ENCODE measurements at regions not wholly inside any gene's neighbourhood (a gene's known extent, or its start where the extent isn't known, plus 50 kb on each side); places are given as distances from the start of the nearest gene placed in this dataset.

DNA sequence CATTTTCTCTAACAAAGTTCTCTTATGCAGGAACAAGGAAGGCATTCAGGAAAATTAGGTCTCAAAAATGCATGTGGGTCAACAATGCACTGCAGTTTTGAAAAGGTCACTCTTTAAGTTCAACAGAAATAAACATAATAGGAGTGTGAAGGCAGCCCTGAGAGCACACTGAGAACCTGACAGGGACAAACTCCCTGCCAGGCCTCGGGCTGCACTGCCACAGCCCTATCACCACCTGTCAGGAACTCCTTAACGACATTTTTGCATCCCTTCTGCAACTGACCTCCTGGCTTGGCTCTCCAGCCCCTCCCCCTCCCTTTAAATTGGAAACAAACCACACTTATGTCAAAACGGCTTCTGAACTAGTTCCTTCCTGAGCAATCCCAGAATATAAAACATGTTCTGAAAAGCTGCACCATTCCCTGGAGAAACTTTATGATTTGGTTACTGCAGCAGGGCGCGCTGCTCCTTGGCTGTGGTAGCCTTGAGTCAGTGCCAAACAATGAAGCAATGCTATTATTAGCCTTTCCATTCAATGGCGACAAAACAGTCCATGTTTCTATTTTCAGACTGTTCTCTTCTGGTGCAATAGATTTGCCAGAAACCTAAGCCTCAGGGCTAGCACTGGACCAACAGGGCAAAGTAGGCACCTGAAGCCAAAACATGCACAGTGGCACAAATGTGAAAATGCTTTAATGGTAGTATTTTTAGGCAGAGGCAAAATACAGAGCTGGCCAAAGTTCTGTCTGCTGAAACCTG is 160.1 kb upstream of the ZNF608 start:
- Histone ChIP-seq H3K4me1 (ENCODE audit: control insufficient read depth in 2 of 2, insufficient read depth in 2 of 2, low read length in 2 of 2) (no peaks in the 10 kb centered on the region), H3K27me3 (ENCODE audit: control insufficient read depth in 2 of 2, insufficient read depth in 2 of 2, low read length in 2 of 2) (no peaks in the 10 kb centered on the region), H3K27ac (ENCODE audit: low read depth, low read length) (no peak overlapping the region), H3K4me3 (ENCODE audit: low read length) (no peak overlapping the region), H3K36me3 (ENCODE audit: control insufficient read depth in 2 of 3, insufficient read depth in 3 of 3, low read length in 3 of 3) (no peaks in the 10 kb centered on the region), H3K9me3 (ENCODE audit: control insufficient read depth in 2 of 3, low read length in 3 of 3) (no peaks in the 10 kb centered on the region)
- Mint-ChIP-seq H3K27ac (no peak overlapping the region), H3K9me3 (peaks cover 0 to 3% (median 0%) of the 10 kb centered on the region in 11 donors), H3K4me1 (peaks cover 0 to 13% (median 0%) of the 10 kb centered on the region in 7 donors), H3K27me3 (peaks cover 0 to 4% (median 0%) of the 10 kb centered on the region in 5 donors), H3K4me3 (no peak overlapping the region), H3K36me3 (no peaks in the 10 kb centered on the region)
- POLR2A ChIA-PET, result no interaction called here
- CTCF ChIA-PET, result no interaction called here
- DNase-seq (no peak), ATAC-seq (no peak)
- intact Hi-C loops (cut with micrococcal nuclease), result no loop called here

DNA sequence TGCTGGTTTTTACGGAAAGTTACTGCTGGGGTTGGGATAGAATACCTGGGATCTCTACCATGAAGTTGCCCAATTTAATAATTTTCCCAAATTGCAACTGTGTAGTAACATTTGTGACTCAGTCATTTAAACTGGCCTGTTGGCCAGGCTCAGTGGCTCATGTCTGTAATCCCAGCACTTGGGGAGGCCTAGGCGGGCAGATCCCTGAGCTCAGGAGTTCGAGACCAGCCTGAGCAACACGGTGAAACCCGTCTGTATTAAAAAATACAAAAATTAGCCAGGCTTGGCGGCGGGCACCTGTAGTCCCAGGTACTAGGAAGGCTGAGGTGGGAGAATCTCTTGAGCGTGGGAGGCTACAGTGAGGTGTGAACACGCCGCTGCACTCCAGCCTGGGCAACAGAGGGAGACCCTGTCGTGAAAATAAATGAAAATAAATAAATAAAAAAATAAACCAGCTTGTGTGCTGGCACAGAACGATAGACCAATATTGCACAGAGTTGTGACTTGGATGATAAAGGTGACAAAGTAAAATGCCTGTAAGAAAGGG is 160.7 kb upstream of the ZNF608 start:
- Histone ChIP-seq H3K4me1 (ENCODE audit: control insufficient read depth in 2 of 2, insufficient read depth in 2 of 2, low read length in 2 of 2) (no peaks in the 10 kb centered on the region), H3K27ac (ENCODE audit: low read depth, low read length) (no peak overlapping the region), H3K36me3 (ENCODE audit: control insufficient read depth in 2 of 3, insufficient read depth in 3 of 3, low read length in 3 of 3) (no peaks in the 10 kb centered on the region), H3K27me3 (ENCODE audit: control insufficient read depth in 2 of 2, insufficient read depth in 2 of 2, low read length in 2 of 2) (no peaks in the 10 kb centered on the region), H3K9me3 (ENCODE audit: control insufficient read depth in 2 of 3, low read length in 3 of 3) (no peaks in the 10 kb centered on the region), H3K4me3 (ENCODE audit: low read length) (no peak overlapping the region)
- DNase-seq (no peak), ATAC-seq (no peak)
- ChIA-PET CTCF (no interaction called here), POLR2A (no interaction called here)
- Mint-ChIP-seq H3K4me3 (no peak overlapping the region), H3K4me1 (peaks cover 0 to 11% (median 0%) of the 10 kb centered on the region in 7 donors), H3K36me3 (no peaks in the 10 kb centered on the region), H3K9me3 (peaks cover 0 to 3% (median 0%) of the 10 kb centered on the region in 11 donors), H3K27me3 (peaks cover 0 to 4% (median 0%) of the 10 kb centered on the region in 5 donors), H3K27ac (no peak overlapping the region)
- intact Hi-C loops (cut with micrococcal nuclease), result no loop called here

DNA sequence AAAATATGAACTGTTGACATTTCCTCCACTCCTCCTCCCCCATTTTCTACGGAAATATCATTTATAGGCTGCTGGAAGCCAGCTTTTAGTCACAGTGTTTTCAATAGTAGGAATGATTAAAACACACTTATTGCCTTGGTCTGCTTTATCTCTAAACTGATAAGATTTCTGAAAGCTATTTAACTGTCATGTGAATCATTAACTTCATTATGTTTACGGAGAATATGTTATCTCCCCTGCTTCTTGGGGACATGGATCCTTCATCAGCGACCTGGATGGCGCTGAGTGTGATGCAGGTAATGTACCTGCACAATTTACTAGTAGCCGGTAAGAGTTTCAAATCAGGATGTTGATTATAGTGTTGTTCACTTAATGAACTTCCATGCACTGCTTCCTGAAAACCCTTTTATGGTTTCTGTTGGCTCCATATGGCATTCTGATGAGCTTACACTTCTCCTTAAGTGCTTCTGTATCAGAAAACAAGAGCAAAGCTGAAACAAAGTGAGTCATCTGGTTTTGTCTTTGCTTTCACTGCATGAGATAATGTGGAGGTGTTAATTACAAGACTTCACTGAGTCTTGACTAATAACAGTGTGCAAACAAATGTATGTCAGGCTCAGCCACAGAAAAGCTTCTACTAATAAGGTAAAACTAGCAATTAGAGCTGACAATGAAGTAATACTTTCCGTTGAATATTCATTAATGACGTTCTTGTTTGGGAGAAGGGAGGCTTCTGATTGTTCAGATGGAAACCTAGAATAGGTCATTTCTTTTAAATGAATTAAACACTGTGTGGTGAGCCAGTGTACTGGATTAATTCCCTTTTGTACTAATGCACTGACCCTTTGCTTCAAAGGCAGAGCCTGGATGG is 162.4 kb upstream of the ZNF608 start:
- H3K27me3 ChIP-seq (ENCODE audit: control insufficient read depth in 2 of 2, insufficient read depth in 2 of 2, low read length in 2 of 2), result no peaks in the 10 kb centered on the region
- H3K27ac ChIP-seq (ENCODE audit: low read depth, low read length), result no peak overlapping the region
- H3K36me3 Mint-ChIP-seq, result no peaks in the 10 kb centered on the region
- H3K4me1 ChIP-seq (ENCODE audit: control insufficient read depth in 2 of 2, insufficient read depth in 2 of 2, low read length in 2 of 2), result no peaks in the 10 kb centered on the region
- POLR2A ChIA-PET, result no interaction called here
- H3K27ac Mint-ChIP-seq, result no peak overlapping the region
- intact Hi-C loops (cut with micrococcal nuclease), result no loop called here
- CTCF ChIA-PET, result no interaction called here
- H3K4me3 Mint-ChIP-seq, result no peak overlapping the region
- no peaks in the 10 kb centered on the region for H3K4me1 Mint-ChIP-seq
- DNase-seq (no peak), ATAC-seq (no peak)
- peaks cover 0 to 4% (median 0%) of the 10 kb centered on the region in 5 donors for H3K27me3 Mint-ChIP-seq
- no peaks in the 10 kb centered on the region for H3K9me3 ChIP-seq (ENCODE audit: control insufficient read depth in 2 of 3, low read length in 3 of 3)
- H3K4me3 ChIP-seq (ENCODE audit: low read length), result no peak overlapping the region
- H3K36me3 ChIP-seq (ENCODE audit: control insufficient read depth in 2 of 3, insufficient read depth in 3 of 3, low read length in 3 of 3), result no peaks in the 10 kb centered on the region
- peaks cover 0 to 3% (median 0%) of the 10 kb centered on the region in 11 donors for H3K9me3 Mint-ChIP-seq

DNA sequence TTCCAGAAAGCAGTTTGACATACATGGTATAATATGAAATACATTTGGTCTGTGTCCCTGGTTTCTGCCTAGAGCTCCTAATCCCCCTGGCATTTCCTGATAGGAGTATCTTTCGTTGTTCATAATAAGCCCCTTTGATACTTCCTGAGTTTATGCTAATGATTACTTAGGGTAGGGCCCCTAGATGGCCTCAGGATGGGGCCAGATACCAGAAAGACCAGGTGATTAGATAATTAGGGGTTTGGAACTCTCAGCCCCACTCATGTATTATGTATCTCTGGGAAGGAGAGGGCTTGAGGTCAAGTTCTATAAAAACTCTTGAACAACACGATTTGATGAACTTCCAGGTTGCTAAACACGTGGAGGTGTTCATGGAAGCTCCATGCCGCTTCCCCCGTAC is 163.3 kb upstream of the ZNF608 start:
- H3K36me3 ChIP-seq (ENCODE audit: control insufficient read depth in 2 of 3, insufficient read depth in 3 of 3, low read length in 3 of 3), result no peaks in the 10 kb centered on the region
- H3K4me1 ChIP-seq (ENCODE audit: control insufficient read depth in 2 of 2, insufficient read depth in 2 of 2, low read length in 2 of 2), result no peaks in the 10 kb centered on the region
- CTCF ChIA-PET, result no interaction called here
- POLR2A ChIA-PET, result no interaction called here
- Mint-ChIP-seq H3K36me3 (no peaks in the 10 kb centered on the region), H3K4me1 (no peaks in the 10 kb centered on the region), H3K4me3 (no peak overlapping the region), H3K9me3 (peaks cover 0 to 3% (median 0%) of the 10 kb centered on the region in 11 donors), H3K27ac (no peak overlapping the region), H3K27me3 (peaks cover 0 to 4% (median 0%) of the 10 kb centered on the region in 5 donors)
- intact Hi-C loops (cut with micrococcal nuclease), result no loop called here
- no peaks in the 10 kb centered on the region for H3K27me3 ChIP-seq (ENCODE audit: control insufficient read depth in 2 of 2, insufficient read depth in 2 of 2, low read length in 2 of 2)
- no peak overlapping the region for H3K4me3 ChIP-seq (ENCODE audit: low read length)
- ATAC-seq, result no peak
- H3K27ac ChIP-seq (ENCODE audit: low read depth, low read length), result no peak overlapping the region
- H3K9me3 ChIP-seq (ENCODE audit: control insufficient read depth in 2 of 3, low read length in 3 of 3), result no peaks in the 10 kb centered on the region
- DNase-seq, result no peak

DNA sequence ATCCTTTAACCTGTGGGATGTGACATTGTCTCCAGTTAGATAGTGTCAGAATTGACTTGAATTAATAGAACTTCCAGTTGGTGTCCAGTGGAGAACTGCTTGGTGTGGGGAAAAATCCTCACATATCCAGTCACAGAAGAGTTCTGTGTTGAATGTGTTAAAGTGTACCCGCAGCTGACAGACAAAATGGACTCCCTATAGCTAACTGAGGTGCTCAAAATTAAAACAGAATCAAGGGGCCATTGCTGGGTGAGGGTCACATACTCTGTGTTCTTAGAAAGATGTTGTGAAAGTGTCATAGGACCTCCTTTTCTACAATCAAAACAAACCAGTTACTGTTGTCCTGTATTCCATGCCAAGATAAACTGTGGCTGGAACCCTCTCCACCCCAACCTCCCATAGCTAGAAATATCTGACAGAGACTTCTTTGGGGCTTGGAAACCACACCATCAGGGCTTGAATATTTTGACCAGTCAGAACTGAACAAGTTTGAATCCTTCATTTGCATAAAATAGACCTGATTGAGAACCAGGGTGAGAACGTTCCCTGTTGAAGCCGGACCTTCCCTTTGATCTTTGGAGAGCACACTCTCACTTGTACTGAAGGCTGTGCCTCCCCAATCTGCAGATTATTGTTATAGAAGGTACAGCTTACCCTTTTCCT is 164.0 kb upstream of the ZNF608 start:
- no peak overlapping the region for H3K4me3 ChIP-seq (ENCODE audit: low read length)
- Mint-ChIP-seq H3K4me1 (no peaks in the 10 kb centered on the region), H3K27ac (no peak overlapping the region), H3K36me3 (no peaks in the 10 kb centered on the region), H3K27me3 (peaks cover 0 to 4% (median 0%) of the 10 kb centered on the region in 5 donors), H3K9me3 (peaks cover 0 to 4% (median 0%) of the 10 kb centered on the region in 11 donors), H3K4me3 (no peak overlapping the region)
- no peak overlapping the region for H3K27ac ChIP-seq (ENCODE audit: low read depth, low read length)
- H3K36me3 ChIP-seq (ENCODE audit: control insufficient read depth in 2 of 3, insufficient read depth in 3 of 3, low read length in 3 of 3), result no peaks in the 10 kb centered on the region
- POLR2A ChIA-PET, result no interaction called here
- no peaks in the 10 kb centered on the region for H3K27me3 ChIP-seq (ENCODE audit: control insufficient read depth in 2 of 2, insufficient read depth in 2 of 2, low read length in 2 of 2)
- H3K9me3 ChIP-seq (ENCODE audit: control insufficient read depth in 2 of 3, low read length in 3 of 3), result no peaks in the 10 kb centered on the region
- CTCF ChIA-PET, result interaction anchor here (0.6 kb wide), 1 partner anchor 17 kb away, joined by 4 read pairs; no protein-coding TSS in a partner anchor
- no peak for DNase-seq
- no peak for ATAC-seq
- intact Hi-C loops (cut with micrococcal nuclease), result no loop called here
- H3K4me1 ChIP-seq (ENCODE audit: control insufficient read depth in 2 of 2, insufficient read depth in 2 of 2, low read length in 2 of 2), result no peaks in the 10 kb centered on the region

DNA sequence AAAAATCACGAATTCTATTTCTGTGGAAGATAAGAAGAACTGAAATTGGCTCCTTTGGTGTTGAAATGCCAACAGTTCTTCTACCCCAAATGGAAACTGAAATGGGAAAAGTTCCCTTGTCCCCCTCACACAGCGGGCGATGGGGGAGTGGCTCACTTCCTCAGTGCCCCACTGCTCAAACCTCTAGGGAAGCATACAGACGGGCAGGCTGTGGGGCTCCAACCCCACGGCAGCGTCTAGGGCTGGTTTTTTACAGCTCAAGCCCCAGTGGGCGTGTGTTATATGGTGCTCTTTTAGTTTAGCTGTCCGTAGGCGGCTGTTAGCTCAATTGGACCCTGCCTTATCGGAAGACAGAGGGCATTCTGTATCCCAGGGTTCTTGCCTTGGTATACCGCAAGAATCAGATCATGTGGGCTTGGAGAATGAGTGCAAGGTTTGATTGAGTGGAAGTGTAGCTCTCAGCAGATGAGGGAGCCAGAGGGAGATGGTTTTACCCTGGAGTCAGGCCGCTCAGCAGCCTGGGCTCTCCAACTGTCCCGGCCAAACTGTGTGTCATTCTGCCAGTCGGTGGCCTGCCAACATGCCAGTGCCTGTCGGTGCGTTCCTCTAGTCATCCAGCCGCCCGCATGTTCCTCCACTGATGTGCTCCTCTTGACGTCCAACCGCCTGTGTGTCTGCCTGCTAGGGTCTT is 166.3 kb upstream of the ZNF608 start:
- POLR2A ChIA-PET, result no interaction called here

More for the DNA sequence above, 166.3 kb upstream of the ZNF608 start:
- no peak overlapping the region for H3K4me3 ChIP-seq (ENCODE audit: low read length)
- no peaks in the 10 kb centered on the region for H3K27me3 ChIP-seq (ENCODE audit: control insufficient read depth in 2 of 2, insufficient read depth in 2 of 2, low read length in 2 of 2)
- H3K27ac Mint-ChIP-seq, result no peak overlapping the region
- H3K9me3 Mint-ChIP-seq, result peaks cover 0 to 4% (median 0%) of the 10 kb centered on the region in 11 donors
- H3K9me3 ChIP-seq (ENCODE audit: control insufficient read depth in 2 of 3, low read length in 3 of 3), result no peaks in the 10 kb centered on the region
- H3K27me3 Mint-ChIP-seq, result no peaks in the 10 kb centered on the region
- no peak overlapping the region for H3K4me3 Mint-ChIP-seq
- no peaks in the 10 kb centered on the region for H3K4me1 Mint-ChIP-seq
- H3K36me3 Mint-ChIP-seq, result no peaks in the 10 kb centered on the region
- ATAC-seq (no peak), DNase-seq (no peak)
- H3K27ac ChIP-seq (ENCODE audit: low read depth, low read length), result no peak overlapping the region
- H3K36me3 ChIP-seq (ENCODE audit: control insufficient read depth in 2 of 3, insufficient read depth in 3 of 3, low read length in 3 of 3), result no peaks in the 10 kb centered on the region
- intact Hi-C loops (cut with micrococcal nuclease), result no loop called here
- no peaks in the 10 kb centered on the region for H3K4me1 ChIP-seq (ENCODE audit: control insufficient read depth in 2 of 2, insufficient read depth in 2 of 2, low read length in 2 of 2)
- CTCF ChIA-PET, result no interaction called here

Measured in naive thymus-derived CD4-positive, alpha-beta T cell (primary cell).